K562 (cell line): ENCODE measurements at regions not wholly inside any gene's neighbourhood (a gene's known extent, or its start where the extent isn't known, plus 50 kb on each side); places are given as distances from the start of the nearest gene placed in this dataset.

ENCODE experiments used
- CTCF ChIP-seq, 3 experiments: IDR thresholded peaks in 2 of 3; conservative IDR thresholded peaks in 1 of 3; 2 replicates each; pipeline ENCODE4 v1.5.1; 2011 to 2012; ENCODE audit warnings: low read length in 3 of 3, mild to moderate bottlenecking in 3 of 3, control low read depth in 2 of 3, improper control_type of control experiment in 1 of 3, inconsistent platforms in 1 of 3, low read depth in 1 of 3, mixed read lengths in 1 of 3, moderate library complexity in 1 of 3; ENCODE audit not compliant: insufficient read depth in 2 of 3
- E2F5 ChIP-seq: sonication (generic); formaldehyde crosslinking; IDR thresholded peaks from 2 replicates; pipeline ENCODE4 v1.8.0; 2022; ENCODE audit warnings: mild to moderate bottlenecking, missing genetic modification reagents
- EZH2 ChIP-seq: IDR thresholded peaks from 2 replicates; pipeline ENCODE4 v1.6.1; 2012; ENCODE audit warnings: low read depth, mild to moderate bottlenecking, inconsistent platforms, low read length, borderline replicate concordance
- GABPA ChIP-seq: fragments of 200-800 bp; sonication (Bioruptor generic); conservative IDR thresholded peaks from 2 replicates; pipeline ENCODE4 v1.6.1; 2016; ENCODE audit warnings: low read depth, missing genetic modification characterization, missing compliant biosample characterization
- MLLT1 ChIP-seq, 2 experiments: fragments of 450-650 bp; IDR thresholded peaks; 2 replicates each; pipeline ENCODE4 v1.6.1; 2016
- RERE ChIP-seq: sonication (generic); formaldehyde crosslinking; IDR thresholded peaks from 2 replicates; pipeline ENCODE4 v1.8.0; 2023; ENCODE audit warnings: missing genetic modification reagents, mild to moderate bottlenecking, borderline replicate concordance
- SMARCA5 ChIP-seq: fragments of 450-650 bp; IDR thresholded peaks from 2 replicates; pipeline ENCODE4 v1.6.1; 2016
- ZNF583 ChIP-seq: fragments of 250-450 bp; sonication (Bioruptor Pico); IDR thresholded peaks from 2 replicates; pipeline ENCODE4 v1.4.0; 2020
- TF ChIP-seq, protein P1 (sequence below): fragments of 450-650 bp; IDR thresholded peaks from 2 replicates; pipeline ENCODE4 v1.6.1; 2017; ENCODE audit warnings: antibody characterized with exemption

GRCh38 chr20:55140631-55141030 lies 665.2 kb downstream of the DOK5 start:
- TF ChIP-seq CTCF (IDR thresholded peaks at IDR 0.05 in 2 of 3, conservative IDR thresholded peaks at IDR 0.05 in 1 of 3; ENCODE audit: insufficient read depth in 2 of 3, low read depth in 1 of 3, low read length in 3 of 3) = no peak
- TF ChIP-seq ZNF583 (CRISPR knock-in tag) = no peak
- no peak for TF ChIP-seq MLLT1 (IDR thresholded peaks at IDR 0.05)
- TF ChIP-seq RERE (CRISPR knock-in tag) = no peak
- no peak for TF ChIP-seq SMARCA5
- TF ChIP-seq GABPA (tag) = no peak
- no peak for TF ChIP-seq EZH2
- no peak for TF ChIP-seq E2F5 (CRISPR knock-in tag)
- TF ChIP-seq, protein P1, sequence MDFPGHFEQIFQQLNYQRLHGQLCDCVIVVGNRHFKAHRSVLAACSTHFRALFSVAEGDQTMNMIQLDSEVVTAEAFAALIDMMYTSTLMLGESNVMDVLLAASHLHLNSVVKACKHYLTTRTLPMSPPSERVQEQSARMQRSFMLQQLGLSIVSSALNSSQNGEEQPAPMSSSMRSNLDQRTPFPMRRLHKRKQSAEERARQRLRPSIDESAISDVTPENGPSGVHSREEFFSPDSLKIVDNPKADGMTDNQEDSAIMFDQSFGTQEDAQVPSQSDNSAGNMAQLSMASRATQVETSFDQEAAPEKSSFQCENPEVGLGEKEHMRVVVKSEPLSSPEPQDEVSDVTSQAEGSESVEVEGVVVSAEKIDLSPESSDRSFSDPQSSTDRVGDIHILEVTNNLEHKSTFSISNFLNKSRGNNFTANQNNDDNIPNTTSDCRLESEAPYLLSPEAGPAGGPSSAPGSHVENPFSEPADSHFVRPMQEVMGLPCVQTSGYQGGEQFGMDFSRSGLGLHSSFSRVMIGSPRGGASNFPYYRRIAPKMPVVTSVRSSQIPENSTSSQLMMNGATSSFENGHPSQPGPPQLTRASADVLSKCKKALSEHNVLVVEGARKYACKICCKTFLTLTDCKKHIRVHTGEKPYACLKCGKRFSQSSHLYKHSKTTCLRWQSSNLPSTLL = no peak
